ENCODE measurements at regions not wholly inside any gene's neighbourhood (a gene's known extent, or its start where the extent isn't known, plus 50 kb on each side); places are given as distances from the start of the nearest gene placed in this dataset.

DNA sequence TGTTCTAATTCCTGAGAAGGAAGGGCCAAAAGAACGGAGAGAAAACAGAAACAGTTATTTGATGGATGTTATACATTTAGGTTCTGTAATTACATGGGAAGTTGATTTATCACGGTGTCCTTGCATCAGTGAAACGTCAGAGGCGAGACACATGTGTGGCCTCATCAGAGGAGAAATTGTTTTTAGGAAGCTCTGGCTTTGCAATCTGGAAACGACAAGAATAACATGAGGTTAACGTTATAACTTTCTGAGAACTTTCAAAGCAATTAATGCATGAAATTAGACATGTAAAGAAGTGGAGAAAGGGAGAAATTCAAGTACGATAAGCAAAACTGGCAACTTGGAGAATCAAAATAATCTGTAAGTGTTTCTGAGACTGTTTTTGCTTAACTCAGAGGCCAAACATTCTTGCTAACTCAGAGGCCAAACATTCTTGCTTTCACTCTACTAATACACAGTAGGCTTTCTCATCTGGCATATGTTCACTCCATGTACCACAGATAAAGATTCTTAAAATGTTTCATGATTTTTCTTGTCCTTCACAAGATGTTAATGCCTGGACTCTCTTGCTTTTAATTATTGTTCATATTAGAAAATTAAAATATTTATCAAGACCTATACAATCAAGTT, 933.0 kb downstream of the TLE4 start:
- no peaks in the 10 kb centered on the region for H3K9me3 ChIP-seq (ENCODE audit: low read depth)
- DNase-seq (ENCODE audit: low spot score) = no peak
- peaks cover 8% of the 10 kb centered on the region for H3K4me1 ChIP-seq (ENCODE audit: insufficient read depth)
- no peak overlapping the region for H3K4me3 ChIP-seq
- H2AFZ ChIP-seq = peak overlapping the region; percentile 11
- H4K20me1 ChIP-seq (ENCODE audit: insufficient read depth, poor library complexity, severe bottlenecking) = no peaks in the 10 kb centered on the region
- TF ChIP-seq, protein P1, sequence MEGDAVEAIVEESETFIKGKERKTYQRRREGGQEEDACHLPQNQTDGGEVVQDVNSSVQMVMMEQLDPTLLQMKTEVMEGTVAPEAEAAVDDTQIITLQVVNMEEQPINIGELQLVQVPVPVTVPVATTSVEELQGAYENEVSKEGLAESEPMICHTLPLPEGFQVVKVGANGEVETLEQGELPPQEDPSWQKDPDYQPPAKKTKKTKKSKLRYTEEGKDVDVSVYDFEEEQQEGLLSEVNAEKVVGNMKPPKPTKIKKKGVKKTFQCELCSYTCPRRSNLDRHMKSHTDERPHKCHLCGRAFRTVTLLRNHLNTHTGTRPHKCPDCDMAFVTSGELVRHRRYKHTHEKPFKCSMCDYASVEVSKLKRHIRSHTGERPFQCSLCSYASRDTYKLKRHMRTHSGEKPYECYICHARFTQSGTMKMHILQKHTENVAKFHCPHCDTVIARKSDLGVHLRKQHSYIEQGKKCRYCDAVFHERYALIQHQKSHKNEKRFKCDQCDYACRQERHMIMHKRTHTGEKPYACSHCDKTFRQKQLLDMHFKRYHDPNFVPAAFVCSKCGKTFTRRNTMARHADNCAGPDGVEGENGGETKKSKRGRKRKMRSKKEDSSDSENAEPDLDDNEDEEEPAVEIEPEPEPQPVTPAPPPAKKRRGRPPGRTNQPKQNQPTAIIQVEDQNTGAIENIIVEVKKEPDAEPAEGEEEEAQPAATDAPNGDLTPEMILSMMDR (IDR thresholded peaks at IDR 0.05; ENCODE audit: poor library complexity) = no peak
- TF ChIP-seq EZH2phosphoT487 (IDR thresholded peaks at IDR 0.05; ENCODE audit: low read depth, severe bottlenecking, unreplicated experiment) (no peak), EZH2 (IDR thresholded peaks at IDR 0.05; ENCODE audit: borderline replicate concordance) (no peak)
- no peaks in the 10 kb centered on the region for H3K9me2 ChIP-seq (replicated peaks; ENCODE audit: insufficient read depth)
- no peaks in the 10 kb centered on the region for H3K79me2 ChIP-seq
- no peaks in the 10 kb centered on the region for H3K36me3 ChIP-seq (replicated peaks; ENCODE audit: insufficient read depth, low read depth)
- no peaks in the 10 kb centered on the region for H3K27me3 ChIP-seq
- WGBS (ENCODE audit: low lambda C conversion rate, missing lambda C conversion rate) = 66% methylated on average over 7 of the region's 7 CpGs
- no peak overlapping the region for H3K27ac ChIP-seq
- peak overlapping the region; percentile 11 for H3K4me2 ChIP-seq

DNA sequence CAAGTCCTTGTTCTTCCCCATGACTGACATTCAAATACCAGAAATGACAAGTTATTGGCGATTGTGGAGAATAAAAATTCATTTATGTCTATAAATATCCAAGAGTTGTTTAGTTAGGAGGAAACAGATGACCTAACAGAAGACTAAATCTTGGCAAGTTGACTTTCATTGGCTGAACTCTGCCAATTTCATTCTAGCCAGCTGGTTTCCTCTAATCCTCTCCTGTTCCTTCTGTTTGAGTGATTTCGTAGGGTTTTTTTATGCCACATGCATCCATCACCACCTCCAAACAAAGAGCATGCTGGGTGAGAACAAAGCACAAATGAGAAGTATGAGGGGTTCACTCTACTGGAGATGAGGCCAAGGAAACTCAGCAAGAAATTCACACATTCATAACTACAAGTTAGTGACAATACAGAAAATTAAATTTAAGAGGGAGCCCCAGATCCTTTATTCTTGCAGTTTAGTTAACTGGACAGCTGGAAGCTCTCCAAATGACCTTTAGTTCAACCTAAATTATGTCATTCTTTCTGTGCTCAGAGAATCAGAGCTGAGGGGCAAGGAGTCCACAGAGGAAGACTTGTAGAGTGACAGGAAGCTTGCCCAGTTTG, 932.0 kb downstream of the TLE4 start:
- Histone ChIP-seq H3K36me3 (replicated peaks; ENCODE audit: insufficient read depth, low read depth) (no peaks in the 10 kb centered on the region), H3K79me2 (no peaks in the 10 kb centered on the region), H3K9me3 (ENCODE audit: low read depth) (no peaks in the 10 kb centered on the region), H3K4me2 (no peak overlapping the region), H3K27ac (no peak overlapping the region), H3K9me2 (replicated peaks; ENCODE audit: insufficient read depth) (no peaks in the 10 kb centered on the region), H3K4me1 (ENCODE audit: insufficient read depth) (peaks cover 8% of the 10 kb centered on the region), H3K4me3 (no peak overlapping the region), H4K20me1 (ENCODE audit: insufficient read depth, poor library complexity, severe bottlenecking) (no peaks in the 10 kb centered on the region), H2AFZ (no peak overlapping the region), H3K27me3 (no peaks in the 10 kb centered on the region)
- no peak for TF ChIP-seq EZH2 (IDR thresholded peaks at IDR 0.05; ENCODE audit: borderline replicate concordance)
- TF ChIP-seq, protein P1 (IDR thresholded peaks at IDR 0.05; ENCODE audit: poor library complexity) = no peak
- no peak for TF ChIP-seq EZH2phosphoT487 (IDR thresholded peaks at IDR 0.05; ENCODE audit: low read depth, severe bottlenecking, unreplicated experiment)
- no peak for DNase-seq (ENCODE audit: low spot score)
- 73% methylated on average over 2 of the region's 2 CpGs for WGBS (ENCODE audit: low lambda C conversion rate, missing lambda C conversion rate)

DNA sequence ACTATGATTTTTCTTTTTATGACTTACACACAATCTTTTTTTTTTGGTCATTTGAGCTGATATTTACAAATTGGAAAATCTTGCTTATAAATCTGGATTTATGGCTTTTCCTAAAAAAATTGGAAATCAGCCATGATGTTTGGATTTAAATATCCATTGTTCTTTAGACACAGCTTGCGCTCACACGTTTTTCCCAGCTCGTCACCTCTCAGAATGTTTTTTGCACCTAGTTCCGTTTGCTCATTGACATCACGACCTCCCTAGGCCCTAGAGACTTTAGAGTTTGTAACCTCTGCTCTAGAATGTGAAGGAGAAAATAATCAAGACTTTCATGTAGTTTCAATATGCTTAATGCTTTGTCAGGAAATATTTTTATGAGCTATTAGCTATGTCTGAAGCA, 930.5 kb downstream of the TLE4 start:
- no peak overlapping the region for H3K4me3 ChIP-seq
- H3K27ac ChIP-seq = no peak overlapping the region
- no peak for DNase-seq (ENCODE audit: low spot score)
- H3K9me2 ChIP-seq (replicated peaks; ENCODE audit: insufficient read depth) = no peaks in the 10 kb centered on the region
- TF ChIP-seq, protein P1 (IDR thresholded peaks at IDR 0.05; ENCODE audit: poor library complexity) = no peak
- TF ChIP-seq EZH2phosphoT487 (IDR thresholded peaks at IDR 0.05; ENCODE audit: low read depth, severe bottlenecking, unreplicated experiment) (no peak), EZH2 (IDR thresholded peaks at IDR 0.05; ENCODE audit: borderline replicate concordance) (no peak)
- H3K79me2 ChIP-seq = no peaks in the 10 kb centered on the region
- WGBS (ENCODE audit: low lambda C conversion rate, missing lambda C conversion rate) = 62% methylated on average over 5 of the region's 5 CpGs
- no peaks in the 10 kb centered on the region for H3K9me3 ChIP-seq (ENCODE audit: low read depth)
- H3K4me2 ChIP-seq = no peak overlapping the region
- H4K20me1 ChIP-seq (ENCODE audit: insufficient read depth, poor library complexity, severe bottlenecking) = no peaks in the 10 kb centered on the region
- no peaks in the 10 kb centered on the region for H3K36me3 ChIP-seq (replicated peaks; ENCODE audit: insufficient read depth, low read depth)
- peaks cover 8% of the 10 kb centered on the region for H3K4me1 ChIP-seq (ENCODE audit: insufficient read depth)
- H2AFZ ChIP-seq = no peak overlapping the region
- no peaks in the 10 kb centered on the region for H3K27me3 ChIP-seq

Data from hepatocyte (in vitro differentiated cells).